Rectal smooth muscle tissue (tissue), 1 donor: ENCODE measurements at regions not wholly inside any gene's neighbourhood (a gene's known extent, or its start where the extent isn't known, plus 50 kb on each side); places are given as distances from the start of the nearest gene placed in this dataset.

ENCODE experiments used
- H3K27ac ChIP-seq: one replicate; pipeline ENCODE4 v1.7.0; 2013; ENCODE audit warnings: low read depth, low read length, inconsistent platforms
- H3K27me3 ChIP-seq: one replicate; pipeline ENCODE4 v1.7.0; 2013; ENCODE audit warnings: low read length; ENCODE audit not compliant: control insufficient read depth, insufficient read depth
- H3K36me3 ChIP-seq: one replicate; pipeline ENCODE4 v1.7.0; 2013; ENCODE audit warnings: low read length; ENCODE audit not compliant: control insufficient read depth, insufficient read depth
- H3K4me1 ChIP-seq: one replicate; pipeline ENCODE4 v1.7.0; 2013; ENCODE audit warnings: low read length; ENCODE audit not compliant: control insufficient read depth, insufficient read depth
- H3K4me3 ChIP-seq: one replicate; pipeline ENCODE4 v1.7.0; 2013; ENCODE audit warnings: low read length
- H3K9ac ChIP-seq: one replicate; pipeline ENCODE4 v1.7.0; 2013; ENCODE audit warnings: low read length

- no peaks in the 10 kb centered on the region for H3K36me3 ChIP-seq
- H3K9ac ChIP-seq: no peak overlapping the region
- no peaks in the 10 kb centered on the region for H3K4me1 ChIP-seq
- no peak overlapping the region for H3K27ac ChIP-seq
- H3K4me3 ChIP-seq: no peak overlapping the region
- no peaks in the 10 kb centered on the region for H3K27me3 ChIP-seq
Observed at GRCh38 chr6:104423691-104424090, 436.0 kb downstream of the HACE1 start.

- H3K4me1 ChIP-seq: no peaks in the 10 kb centered on the region
- no peak overlapping the region for H3K27ac ChIP-seq
Observed at GRCh38 chr6:104421650-104422049, 438.1 kb downstream of the HACE1 start.

GRCh38 chr6:104418839-104419238 lies 440.9 kb downstream of the HACE1 start:
- Histone ChIP-seq H3K4me3 (no peak overlapping the region), H3K27ac (no peak overlapping the region), H3K27me3 (no peaks in the 10 kb centered on the region), H3K9ac (no peak overlapping the region), H3K4me1 (no peaks in the 10 kb centered on the region), H3K36me3 (no peaks in the 10 kb centered on the region)

More at GRCh38 chr6:104421650-104422049, 438.1 kb downstream of the HACE1 start:
- Histone ChIP-seq H3K36me3 (no peaks in the 10 kb centered on the region), H3K4me3 (no peak overlapping the region), H3K9ac (no peak overlapping the region), H3K27me3 (no peaks in the 10 kb centered on the region)

- no peak overlapping the region for H3K27ac ChIP-seq
- no peak overlapping the region for H3K4me3 ChIP-seq
- no peaks in the 10 kb centered on the region for H3K4me1 ChIP-seq
- no peaks in the 10 kb centered on the region for H3K27me3 ChIP-seq
- no peaks in the 10 kb centered on the region for H3K36me3 ChIP-seq
- no peak overlapping the region for H3K9ac ChIP-seq
Observed at GRCh38 chr6:104418125-104418524, 441.6 kb downstream of the HACE1 start.

GRCh38 chr6:104414723-104415122 lies 445.0 kb downstream of the HACE1 start:
- no peaks in the 10 kb centered on the region for H3K36me3 ChIP-seq
- no peaks in the 10 kb centered on the region for H3K4me1 ChIP-seq
- no peak overlapping the region for H3K27ac ChIP-seq
- no peak overlapping the region for H3K9ac ChIP-seq
- H3K4me3 ChIP-seq: no peak overlapping the region
- H3K27me3 ChIP-seq: no peaks in the 10 kb centered on the region

GRCh38 chr6:104413767-104414166 lies 446.0 kb downstream of the HACE1 start:
- Histone ChIP-seq H3K4me3 (no peak overlapping the region), H3K27me3 (no peaks in the 10 kb centered on the region), H3K9ac (no peak overlapping the region), H3K36me3 (no peaks in the 10 kb centered on the region), H3K27ac (no peak overlapping the region), H3K4me1 (no peaks in the 10 kb centered on the region)

- Histone ChIP-seq H3K9ac (no peak overlapping the region), H3K36me3 (no peaks in the 10 kb centered on the region), H3K27ac (no peak overlapping the region), H3K27me3 (no peaks in the 10 kb centered on the region), H3K4me1 (no peaks in the 10 kb centered on the region), H3K4me3 (no peak overlapping the region)
Observed at GRCh38 chr6:104411302-104411701, 448.4 kb downstream of the HACE1 start.

GRCh38 chr6:104409913-104410312 lies 449.8 kb downstream of the HACE1 start:
- Histone ChIP-seq H3K9ac (no peak overlapping the region), H3K27ac (no peak overlapping the region), H3K4me3 (no peak overlapping the region), H3K27me3 (no peaks in the 10 kb centered on the region), H3K36me3 (no peaks in the 10 kb centered on the region), H3K4me1 (no peaks in the 10 kb centered on the region)

GRCh38 chr6:104407957-104408356 lies 451.8 kb downstream of the HACE1 start:
- H3K4me1 ChIP-seq: no peaks in the 10 kb centered on the region
- no peaks in the 10 kb centered on the region for H3K36me3 ChIP-seq
- no peaks in the 10 kb centered on the region for H3K27me3 ChIP-seq
- H3K4me3 ChIP-seq: no peak overlapping the region
- no peak overlapping the region for H3K9ac ChIP-seq
- no peak overlapping the region for H3K27ac ChIP-seq

- Histone ChIP-seq H3K4me3 (no peak overlapping the region), H3K27ac (no peak overlapping the region), H3K9ac (no peak overlapping the region), H3K36me3 (no peaks in the 10 kb centered on the region), H3K27me3 (no peaks in the 10 kb centered on the region), H3K4me1 (no peaks in the 10 kb centered on the region)
Observed at GRCh38 chr6:104404377-104404776, 455.3 kb downstream of the HACE1 start.

GRCh38 chr6:104402572-104402971 lies 457.1 kb downstream of the HACE1 start:
- H3K9ac ChIP-seq: no peak overlapping the region
- no peaks in the 10 kb centered on the region for H3K27me3 ChIP-seq
- H3K4me1 ChIP-seq: no peaks in the 10 kb centered on the region
- no peak overlapping the region for H3K27ac ChIP-seq
- no peak overlapping the region for H3K4me3 ChIP-seq
- no peaks in the 10 kb centered on the region for H3K36me3 ChIP-seq

GRCh38 chr6:104401926-104402325 lies 457.8 kb downstream of the HACE1 start:
- H3K36me3 ChIP-seq: no peaks in the 10 kb centered on the region
- H3K4me1 ChIP-seq: no peaks in the 10 kb centered on the region
- H3K27ac ChIP-seq: no peak overlapping the region
- H3K4me3 ChIP-seq: no peak overlapping the region
- no peaks in the 10 kb centered on the region for H3K27me3 ChIP-seq
- H3K9ac ChIP-seq: no peak overlapping the region

- no peaks in the 10 kb centered on the region for H3K36me3 ChIP-seq
- no peak overlapping the region for H3K9ac ChIP-seq
- H3K4me3 ChIP-seq: no peak overlapping the region
- no peaks in the 10 kb centered on the region for H3K4me1 ChIP-seq
- no peaks in the 10 kb centered on the region for H3K27me3 ChIP-seq
- H3K27ac ChIP-seq: no peak overlapping the region
Observed at GRCh38 chr6:104400844-104401243, 458.9 kb downstream of the HACE1 start.
